ENCODE measurements at regions not wholly inside any gene's neighbourhood (a gene's known extent, or its start where the extent isn't known, plus 50 kb on each side); places are given as distances from the start of the nearest gene placed in this dataset.

GRCh38 chr9:73264631-73265030 lies 113.0 kb downstream of the ANXA1 start:
- DNase-seq (ENCODE audit: low read depth), result peak; percentile 5
- H3K4me3 ChIP-seq (ENCODE audit: control insufficient read depth, low read depth, low read length), result no peak overlapping the region
- TF ChIP-seq CTCF (conservative IDR thresholded peaks at IDR 0.05; ENCODE audit: control insufficient read depth, insufficient read depth, low read depth, low read length), result no peak

GRCh38 chr9:73265876-73266275 lies 114.2 kb downstream of the ANXA1 start:
- no peak for TF ChIP-seq CTCF (conservative IDR thresholded peaks at IDR 0.05; ENCODE audit: control insufficient read depth, insufficient read depth, low read depth, low read length)
- H3K4me3 ChIP-seq (ENCODE audit: control insufficient read depth, low read depth, low read length), result no peak overlapping the region
- no peak for DNase-seq (ENCODE audit: low read depth)

GRCh38 chr9:73269430-73270101 lies 117.9 kb downstream of the ANXA1 start:
- peak; percentile 43 for TF ChIP-seq CTCF (conservative IDR thresholded peaks at IDR 0.05; ENCODE audit: control insufficient read depth, insufficient read depth, low read depth, low read length)

GRCh38 chr9:73270967-73271721 lies 119.5 kb downstream of the ANXA1 start:
- TF ChIP-seq CTCF (conservative IDR thresholded peaks at IDR 0.05; ENCODE audit: control insufficient read depth, insufficient read depth, low read depth, low read length), result no peak
- no peak overlapping the region for H3K4me3 ChIP-seq (ENCODE audit: control insufficient read depth, low read depth, low read length)
- DNase-seq (ENCODE audit: low read depth), result peak; percentile 92

More at GRCh38 chr9:73269430-73270101, 117.9 kb downstream of the ANXA1 start:
- H3K4me3 ChIP-seq (ENCODE audit: control insufficient read depth, low read depth, low read length), result no peak overlapping the region
- peak; percentile 59 for DNase-seq (ENCODE audit: low read depth)

- DNase-seq (ENCODE audit: low read depth), result no peak
- TF ChIP-seq CTCF (conservative IDR thresholded peaks at IDR 0.05; ENCODE audit: control insufficient read depth, insufficient read depth, low read depth, low read length), result no peak
- H3K4me3 ChIP-seq (ENCODE audit: control insufficient read depth, low read depth, low read length), result no peak overlapping the region
Measured at GRCh38 chr9:73280113-73280512, 128.4 kb downstream of the ANXA1 start.

GRCh38 chr9:73284377-73284776 lies 132.7 kb downstream of the ANXA1 start:
- H3K4me3 ChIP-seq (ENCODE audit: control insufficient read depth, low read depth, low read length), result no peak overlapping the region
- DNase-seq (ENCODE audit: low read depth), result no peak
- TF ChIP-seq CTCF (conservative IDR thresholded peaks at IDR 0.05; ENCODE audit: control insufficient read depth, insufficient read depth, low read depth, low read length), result no peak
